ENCODE measurements at regions not wholly inside any gene's neighbourhood (a gene's known extent, or its start where the extent isn't known, plus 50 kb on each side); places are given as distances from the start of the nearest gene placed in this dataset.

DNA sequence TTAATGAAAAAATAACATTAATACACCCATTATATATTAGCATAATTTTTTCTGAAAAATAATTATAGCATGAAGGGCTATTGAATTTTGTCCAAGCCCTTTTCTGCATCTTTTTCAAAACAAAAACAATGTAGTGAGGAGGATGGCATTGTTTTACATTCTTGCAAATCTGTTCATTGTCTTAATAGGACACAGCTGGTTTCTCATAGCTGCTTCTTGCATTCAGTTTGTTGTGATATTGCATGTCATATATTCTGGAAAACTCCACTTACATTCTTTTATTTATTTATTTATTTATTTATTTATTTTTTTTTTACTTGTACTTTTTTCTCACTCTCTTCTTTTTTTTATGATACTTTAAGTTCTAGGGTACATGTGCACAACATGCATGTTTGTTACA, 107.4 kb downstream of the NR1D2 start:
- Histone ChIP-seq H3K9ac (ENCODE audit: low read depth in 1 of 2, low read length in 2 of 2) (no peak overlapping the region), H3K4me1 (ENCODE audit: control insufficient read depth in 4 of 4, insufficient read depth in 4 of 4, low read length in 3 of 4) (no peaks in the 10 kb centered on the region), H3K27ac (ENCODE audit: low read depth in 1 of 2, low read length in 2 of 2) (no peak overlapping the region), H3K27me3 (ENCODE audit: control insufficient read depth in 4 of 4, insufficient read depth in 4 of 4, low read length in 3 of 4) (no peaks in the 10 kb centered on the region), H3K36me3 (ENCODE audit: control insufficient read depth in 4 of 4, insufficient read depth in 3 of 4, low read depth in 1 of 4, low read length in 3 of 4) (no peaks in the 10 kb centered on the region), H3K4me3 (ENCODE audit: low read depth in 1 of 3, low read length in 3 of 3) (no peak overlapping the region), H3K9me3 (ENCODE audit: control insufficient read depth in 4 of 4, low read length in 3 of 4) (no peaks in the 10 kb centered on the region)
- DNase-seq (ENCODE audit: low spot score) = no peak
- TF ChIP-seq HNF4A (conservative IDR thresholded peaks at IDR 0.05) (no peak), REST (IDR thresholded peaks at IDR 0.05) (no peak), EGR1 (IDR thresholded peaks at IDR 0.05; ENCODE audit: low read depth in 2 of 2) (no peak), RXRA (IDR thresholded peaks at IDR 0.05) (no peak), SP1 (IDR thresholded peaks at IDR 0.05) (no peak), TAF1 (conservative IDR thresholded peaks at IDR 0.05) (no peak), MAX (IDR thresholded peaks at IDR 0.05) (no peak)

GRCh38 chr3:24058940-24059705, 114.0 kb downstream of the NR1D2 start:
- Histone ChIP-seq H3K4me1 (ENCODE audit: control insufficient read depth in 4 of 4, insufficient read depth in 4 of 4, low read length in 3 of 4) (no peaks in the 10 kb centered on the region), H3K36me3 (ENCODE audit: control insufficient read depth in 4 of 4, insufficient read depth in 3 of 4, low read depth in 1 of 4, low read length in 3 of 4) (no peaks in the 10 kb centered on the region), H3K9me3 (ENCODE audit: control insufficient read depth in 4 of 4, low read length in 3 of 4) (no peaks in the 10 kb centered on the region), H3K9ac (ENCODE audit: low read depth in 1 of 2, low read length in 2 of 2) (no peak overlapping the region), H3K27me3 (ENCODE audit: control insufficient read depth in 4 of 4, insufficient read depth in 4 of 4, low read length in 3 of 4) (no peaks in the 10 kb centered on the region), H3K27ac (ENCODE audit: low read depth in 1 of 2, low read length in 2 of 2) (no peak overlapping the region), H3K4me3 (ENCODE audit: low read depth in 1 of 3, low read length in 3 of 3) (no peak overlapping the region)
- TF ChIP-seq JUND (IDR thresholded peaks at IDR 0.05) (no peak), SP1 (IDR thresholded peaks at IDR 0.05) (no peak), NR2F2 (IDR thresholded peaks at IDR 0.05) (no peak), RAD21 (IDR thresholded peaks at IDR 0.05) (no peak)
- 90% methylated on average over 2 of the region's 2 CpGs for WGBS
- no peak for DNase-seq (ENCODE audit: low spot score)

- H3K27me3 ChIP-seq (ENCODE audit: control insufficient read depth in 4 of 4, insufficient read depth in 4 of 4, low read length in 3 of 4) = no peaks in the 10 kb centered on the region
- H3K9ac ChIP-seq (ENCODE audit: low read depth in 1 of 2, low read length in 2 of 2) = no peak overlapping the region
- 82% methylated on average over 3 of the region's 3 CpGs for WGBS
- no peaks in the 10 kb centered on the region for H3K9me3 ChIP-seq (ENCODE audit: control insufficient read depth in 4 of 4, low read length in 3 of 4)
- DNase-seq (ENCODE audit: low spot score) = no peak
- H3K4me1 ChIP-seq (ENCODE audit: control insufficient read depth in 4 of 4, insufficient read depth in 4 of 4, low read length in 3 of 4) = no peaks in the 10 kb centered on the region
- no peak overlapping the region for H3K4me3 ChIP-seq (ENCODE audit: low read depth in 1 of 3, low read length in 3 of 3)
- no peak overlapping the region for H3K27ac ChIP-seq (ENCODE audit: low read depth in 1 of 2, low read length in 2 of 2)
- H3K36me3 ChIP-seq (ENCODE audit: control insufficient read depth in 4 of 4, insufficient read depth in 3 of 4, low read depth in 1 of 4, low read length in 3 of 4) = no peaks in the 10 kb centered on the region
- TF ChIP-seq JUND (IDR thresholded peaks at IDR 0.05) = no peak
- no peak for TF ChIP-seq YY1 (IDR thresholded peaks at IDR 0.05)
These were observed 115.0 kb downstream of the NR1D2 start for GRCh38 chr3:24060055-24060454.
